C4-2B (cell line): ENCODE measurements at regions not wholly inside any gene's neighbourhood (a gene's known extent, or its start where the extent isn't known, plus 50 kb on each side); places are given as distances from the start of the nearest gene placed in this dataset.

Experiments used
- CTCF ChIP-seq: fragments of 450-650 bp; conservative IDR thresholded peaks from 2 replicates; pipeline ENCODE4 v1.5.1; 2017; ENCODE audit warnings: mild to moderate bottlenecking
- ZFX ChIP-seq: fragments of 450-650 bp; IDR thresholded peaks from 2 replicates; pipeline ENCODE4 v1.6.1; 2017

- TF ChIP-seq CTCF, result peak; percentile 17; the same call in 1 of the 2 replicates
- TF ChIP-seq ZFX, result no peak
Observed at GRCh38 chr3:53426918-53427317, 67.5 kb upstream of the CACNA1D start.
